NCI-H2081 treated with DMSO at 0.1 percent for 48 hours (cell line): ENCODE measurements at regions not wholly inside any gene's neighbourhood (a gene's known extent, or its start where the extent isn't known, plus 50 kb on each side); places are given as distances from the start of the nearest gene placed in this dataset.
"Not testable (repeated sequence)": the region's sequence is repeated elsewhere in the genome, so short reads cannot be mapped to it uniquely, and the experiment has no call there.

Experiments used
- DNase-seq: peaks from one replicate; lab custom pipeline; 2025; lab: John Stamatoyannopoulos, UW

DNA sequence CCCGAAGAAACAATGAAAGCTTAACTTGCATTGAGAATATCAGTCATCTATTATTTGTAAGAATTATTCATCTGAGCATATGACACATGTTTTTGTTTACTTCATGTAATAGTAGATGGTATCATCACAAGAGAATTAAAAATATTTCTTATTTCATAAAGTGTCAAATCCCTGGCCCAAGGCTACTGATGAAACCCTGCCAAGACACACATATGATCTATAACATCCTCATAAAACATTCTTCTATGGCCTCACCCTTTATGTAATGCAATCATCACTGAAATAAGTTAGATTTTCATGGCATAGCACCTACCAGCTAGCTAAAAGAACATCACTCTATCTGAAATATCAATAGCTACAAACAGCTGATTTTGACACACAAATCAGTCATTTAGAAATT lies 385.6 kb upstream of the PHF14 start:
- no peak for DNase-seq

DNA sequence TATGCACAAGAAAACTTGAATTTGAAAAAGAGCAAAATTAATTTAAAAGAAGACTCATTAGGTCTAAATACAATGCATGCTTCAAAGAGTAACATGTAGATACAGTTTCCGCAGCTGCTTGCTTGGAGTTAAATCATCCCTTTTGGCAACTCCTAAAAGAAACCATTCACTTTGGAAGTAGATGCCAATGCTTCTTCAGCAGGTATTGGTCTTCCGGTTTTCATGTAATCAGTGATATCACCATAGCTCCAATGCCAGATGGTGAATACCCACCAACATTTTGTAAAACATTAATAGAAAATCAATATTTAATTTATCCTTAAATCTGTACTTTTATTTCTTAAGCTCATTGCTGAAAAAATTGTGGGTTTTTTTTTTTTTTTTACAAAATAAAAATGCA lies 381.1 kb upstream of the PHF14 start:
- DNase-seq: no peak

DNA sequence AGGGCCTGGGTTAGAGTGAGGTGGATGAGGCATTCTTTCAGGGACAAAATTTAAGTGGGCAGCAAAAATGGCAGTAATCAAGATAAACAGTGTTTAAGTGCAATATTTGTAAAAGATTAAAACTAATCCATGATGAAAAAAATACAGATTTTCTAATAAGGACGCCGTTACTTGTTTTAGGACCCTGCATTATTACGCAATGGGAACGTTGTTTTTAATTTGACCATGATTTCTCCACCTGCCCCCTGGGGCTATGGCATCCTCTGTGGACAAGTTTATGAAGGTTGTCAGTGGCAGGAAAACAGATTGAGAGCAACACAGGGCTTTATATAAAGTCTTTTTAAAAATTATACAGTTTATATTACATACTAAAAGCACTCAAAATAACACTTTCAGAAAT lies 380.6 kb upstream of the PHF14 start:
- no peak for DNase-seq

DNA sequence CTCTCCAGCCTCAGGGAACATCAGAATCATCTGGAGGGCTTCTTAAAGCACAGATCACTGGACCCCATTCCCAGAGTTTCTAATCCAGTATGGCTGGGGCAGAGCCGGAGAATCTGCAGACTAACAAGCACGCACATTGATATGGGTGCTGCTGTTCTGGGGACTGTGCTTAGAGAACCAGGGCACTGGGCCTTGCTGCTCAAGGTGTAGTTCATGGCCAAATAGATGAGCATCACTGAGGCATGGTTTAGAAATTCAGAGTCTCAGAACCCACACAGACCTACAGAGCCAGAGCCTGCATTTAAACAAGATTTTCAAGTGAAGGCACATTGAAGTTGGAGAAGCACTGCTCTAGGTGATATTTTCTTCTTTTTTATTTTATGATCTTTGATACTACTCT lies 376.8 kb upstream of the PHF14 start:
- no peak for DNase-seq

DNA sequence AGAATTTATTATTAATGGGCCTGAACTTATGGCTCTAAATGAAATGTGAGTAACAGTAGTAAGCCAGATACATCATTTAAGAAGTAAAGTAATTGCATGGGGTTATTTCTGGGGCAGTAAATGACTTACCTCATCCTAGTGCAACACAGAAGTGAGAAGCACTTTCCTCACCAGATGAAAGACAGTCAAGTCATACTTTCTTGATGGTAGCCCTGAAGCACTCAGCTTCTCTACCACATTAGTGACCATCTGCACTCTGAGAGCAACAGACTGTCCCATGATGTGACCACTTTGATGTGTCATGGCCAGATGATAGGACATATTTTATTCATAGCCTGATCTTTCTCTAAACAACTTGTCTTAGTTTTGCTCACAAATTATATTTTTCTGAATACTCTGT lies 369.5 kb upstream of the PHF14 start:
- DNase-seq: no peak

- DNase-seq: no peak
Observed at GRCh38 chr7:10612950-10613349, 360.7 kb upstream of the PHF14 start.

GRCh38 chr7:10618953-10619352 lies 354.7 kb upstream of the PHF14 start:
- DNase-seq: no peak

DNA sequence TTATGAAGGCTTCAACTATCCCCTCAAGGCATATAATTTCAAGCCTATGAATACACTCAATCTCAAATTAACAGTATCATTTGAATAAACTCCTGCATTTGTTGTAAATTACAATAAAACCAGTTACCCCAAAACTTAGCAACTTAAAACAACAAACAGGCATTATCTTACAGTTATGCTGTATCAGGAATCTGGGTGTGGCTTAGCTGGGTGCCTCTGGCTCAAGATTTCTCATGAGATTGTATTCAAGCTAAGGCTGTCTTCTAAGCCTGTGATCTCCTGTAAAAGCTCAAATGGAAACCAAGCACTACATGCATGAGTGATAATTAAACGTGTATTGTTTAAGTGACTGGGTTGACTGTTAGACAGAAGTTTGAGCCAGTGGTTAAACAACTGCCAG lies 341.0 kb upstream of the PHF14 start:
- no peak for DNase-seq

DNA sequence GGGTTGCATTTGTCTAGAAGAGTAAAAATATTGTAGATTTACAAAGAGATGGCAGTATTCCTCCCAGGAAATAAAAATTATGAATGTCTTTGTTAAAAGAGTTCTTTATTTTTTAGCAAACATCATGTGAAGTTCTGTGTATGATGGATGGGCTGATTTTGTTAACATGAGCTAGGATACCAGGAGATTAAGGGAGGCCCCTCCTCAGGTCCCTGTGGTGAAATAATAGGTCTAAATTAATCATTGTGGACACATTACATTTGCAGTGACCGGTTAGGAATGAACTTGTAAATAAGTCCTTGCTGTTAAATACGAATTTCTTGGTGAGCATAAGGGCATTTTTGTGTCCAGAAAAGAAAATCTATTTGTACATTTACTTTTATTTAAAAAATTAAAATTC lies 339.4 kb upstream of the PHF14 start:
- DNase-seq: no peak

GRCh38 chr7:10637991-10638390 lies 335.7 kb upstream of the PHF14 start:
- DNase-seq: no peak

- DNase-seq: no peak
Observed at GRCh38 chr7:10643545-10643944, 330.1 kb upstream of the PHF14 start.

- no peak for DNase-seq
Observed at GRCh38 chr7:10644849-10645248, 328.8 kb upstream of the PHF14 start.

GRCh38 chr7:10646194-10646593 lies 327.5 kb upstream of the PHF14 start:
- no peak for DNase-seq

- DNase-seq: no peak
Observed at GRCh38 chr7:10648289-10648688, 325.4 kb upstream of the PHF14 start.

DNA sequence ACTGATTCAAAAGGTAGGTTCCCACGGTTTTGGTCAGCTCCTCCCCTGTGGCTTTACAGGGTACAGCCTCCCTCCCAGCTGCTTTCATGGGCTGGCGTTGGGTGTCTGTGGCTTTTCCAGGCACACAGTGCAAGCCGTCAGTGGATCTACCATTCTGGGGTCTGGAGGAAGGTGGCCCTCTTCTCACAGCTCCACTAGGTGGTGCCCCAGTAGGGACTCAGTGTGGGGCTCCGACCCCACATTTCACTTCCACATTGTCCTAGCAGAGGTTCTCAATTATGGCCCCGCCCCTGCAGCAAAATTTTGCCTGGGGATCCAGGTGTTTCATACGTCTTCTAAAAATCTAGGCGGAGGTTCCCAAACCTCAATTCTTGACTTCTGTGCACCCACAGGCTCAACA lies 324.6 kb upstream of the PHF14 start:
- not testable (repeated sequence) for DNase-seq

DNA sequence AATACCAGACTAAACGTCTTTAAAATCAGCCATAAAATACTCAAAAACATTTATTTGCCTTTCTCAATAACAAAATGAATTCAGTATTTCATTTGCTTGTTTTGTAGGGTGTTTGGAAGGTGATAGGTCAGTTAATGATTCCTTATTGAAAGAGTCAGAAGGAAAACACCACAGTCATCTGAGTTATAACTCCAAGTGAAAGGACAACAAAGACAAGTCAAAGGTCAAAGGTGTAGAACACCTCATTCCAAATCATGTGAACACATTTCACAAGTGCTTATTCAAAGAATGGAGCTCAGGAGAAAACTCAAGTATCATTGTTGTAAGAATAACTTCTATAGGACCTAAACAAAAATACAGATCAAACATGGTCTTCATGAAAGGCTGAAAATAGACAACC lies 318.6 kb upstream of the PHF14 start:
- no peak for DNase-seq

GRCh38 chr7:10657201-10657600 lies 316.5 kb upstream of the PHF14 start:
- DNase-seq: no peak

DNA sequence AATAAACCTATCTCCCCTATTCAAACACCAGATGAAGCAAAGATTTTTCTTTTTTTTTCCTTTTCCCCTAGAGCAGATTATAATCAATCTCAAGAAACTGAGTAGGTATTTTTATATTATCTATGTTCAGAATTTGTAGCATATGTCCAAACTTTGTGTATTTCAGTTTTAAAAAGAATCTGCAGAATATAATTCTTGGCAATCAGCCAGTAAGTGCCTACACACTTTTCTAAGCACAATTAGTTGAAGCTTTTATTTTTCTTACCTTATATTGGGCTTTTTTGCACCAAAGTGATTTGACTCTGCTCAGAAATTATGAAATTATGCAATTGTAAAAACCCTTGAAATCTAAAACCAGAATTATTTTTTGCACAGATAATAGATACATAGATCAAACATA lies 315.8 kb upstream of the PHF14 start:
- DNase-seq: no peak

DNA sequence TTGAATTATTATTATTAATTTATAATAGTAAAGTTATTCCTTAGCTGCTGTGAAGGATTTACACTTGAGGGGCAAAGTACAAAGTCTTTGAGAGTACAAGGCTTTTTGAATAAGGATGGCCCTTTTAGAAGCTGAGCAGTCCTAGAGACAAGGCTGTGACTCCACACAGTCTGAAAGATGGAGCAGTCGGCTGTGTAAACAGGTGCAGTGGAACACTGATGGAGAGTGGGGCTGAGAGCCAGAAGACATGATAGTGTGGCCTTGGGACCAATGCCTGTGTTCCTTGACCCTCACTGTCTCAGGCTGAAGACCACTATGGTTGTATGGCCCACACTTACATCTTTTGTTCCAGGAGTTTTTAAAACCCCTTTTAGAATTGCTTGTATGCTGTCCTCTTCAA lies 311.2 kb upstream of the PHF14 start:
- no peak for DNase-seq

GRCh38 chr7:10662982-10663884 lies 310.4 kb upstream of the PHF14 start:
- DNase-seq: no peak

GRCh38 chr7:10672186-10672585 lies 301.5 kb upstream of the PHF14 start:
- DNase-seq: no peak

- DNase-seq: no peak
Observed at GRCh38 chr7:10677211-10677610, 296.5 kb upstream of the PHF14 start.

- DNase-seq: no peak
Observed at GRCh38 chr7:10677668-10678232, 295.9 kb upstream of the PHF14 start.

DNA sequence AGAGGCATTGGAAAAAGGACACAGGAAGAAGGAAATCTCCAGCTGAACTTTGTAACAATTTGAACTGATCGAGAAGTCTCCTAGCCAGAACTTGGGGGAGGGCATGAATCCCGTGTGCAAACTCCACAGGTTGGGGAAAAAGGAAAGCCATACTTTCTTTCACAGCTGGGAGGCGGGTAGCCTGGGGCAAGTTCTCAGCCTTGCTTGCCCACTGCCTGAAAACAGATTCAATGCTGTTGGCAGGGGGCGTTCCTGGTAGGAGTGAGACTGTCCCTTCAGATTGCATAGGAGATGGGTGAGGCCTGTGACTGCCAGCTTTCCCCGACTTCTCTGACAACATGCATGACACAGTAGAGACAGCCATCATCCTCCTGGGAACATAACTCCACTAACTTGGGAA lies 289.1 kb upstream of the PHF14 start:
- DNase-seq: no peak
